Fibroblast of villous mesenchyme (primary cell): ENCODE measurements at regions not wholly inside any gene's neighbourhood (a gene's known extent, or its start where the extent isn't known, plus 50 kb on each side); places are given as distances from the start of the nearest gene placed in this dataset.

Experiments used
- DNase-seq: peaks from one replicate; pipeline ENCODE4 v3.0.0-alpha.2; 2010; ENCODE audit warnings: low read depth
- H3K4me3 ChIP-seq: 2 replicates; pipeline ENCODE4 v1.5.1; 2011; ENCODE audit warnings: low read depth, mild to moderate bottlenecking, low read length
- CTCF ChIP-seq: IDR thresholded peaks from 2 replicates; pipeline ENCODE4 v1.5.1; 2012; ENCODE audit warnings: low read depth, mild to moderate bottlenecking, low read length; ENCODE audit not compliant: insufficient read depth

- H3K4me3 ChIP-seq = no peak overlapping the region
- DNase-seq = peak; percentile 91
- no peak for TF ChIP-seq CTCF
Measured at GRCh38 chr3:55162031-55162795, 234.4 kb upstream of the LRTM1 start.

DNA sequence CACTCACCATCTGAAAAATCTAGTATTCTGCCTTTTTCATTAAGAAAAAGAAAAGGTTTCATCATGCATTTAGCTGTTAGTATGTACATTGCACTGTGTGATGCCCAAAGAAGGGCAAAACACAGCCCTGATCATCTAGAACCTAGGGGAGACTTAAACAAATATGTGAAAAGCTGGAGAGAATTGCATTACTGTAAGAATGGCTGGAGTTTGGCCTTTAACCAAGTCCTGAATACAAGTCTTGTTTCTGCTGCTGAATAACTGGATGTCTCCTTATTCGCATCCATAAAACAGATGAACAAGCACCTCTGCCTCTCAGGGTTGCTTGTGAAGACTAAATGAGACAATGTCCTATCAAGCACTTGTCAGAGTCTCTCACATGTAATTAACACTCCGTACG lies 233.4 kb upstream of the LRTM1 start:
- H3K4me3 ChIP-seq = no peak overlapping the region
- DNase-seq = peak; percentile 43
- TF ChIP-seq CTCF = no peak

GRCh38 chr3:55160241-55160983 lies 232.6 kb upstream of the LRTM1 start:
- TF ChIP-seq CTCF = no peak
- DNase-seq = peak; percentile 99
- no peak overlapping the region for H3K4me3 ChIP-seq

- DNase-seq = no peak
- no peak for TF ChIP-seq CTCF
Measured at GRCh38 chr3:55159711-55160110, 231.9 kb upstream of the LRTM1 start.

DNA sequence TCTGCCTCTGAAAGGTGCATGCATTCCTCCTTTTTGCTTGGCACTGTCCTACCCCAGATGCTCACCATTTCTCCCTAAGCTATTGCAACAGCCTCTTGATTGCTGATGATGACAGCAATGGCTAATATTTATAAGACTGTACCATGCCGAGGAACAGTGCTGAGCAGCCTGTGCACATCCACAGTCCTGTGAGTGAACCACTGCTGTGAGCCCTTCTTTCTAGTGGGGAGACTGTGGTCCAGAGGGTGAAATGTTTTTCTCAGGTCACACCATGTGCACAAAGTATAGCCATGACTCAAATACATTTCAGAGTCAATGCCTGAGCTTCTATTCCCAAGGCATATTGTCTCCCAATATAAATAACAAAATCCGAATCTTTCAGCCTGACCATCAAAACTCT lies 231.2 kb upstream of the LRTM1 start:
- H3K4me3 ChIP-seq = no peak overlapping the region
- TF ChIP-seq CTCF = no peak
- DNase-seq = no peak

More at GRCh38 chr3:55159711-55160110, 231.9 kb upstream of the LRTM1 start:
- H3K4me3 ChIP-seq = no peak overlapping the region

- TF ChIP-seq CTCF = no peak
- no peak for DNase-seq
- H3K4me3 ChIP-seq = no peak overlapping the region
Measured at GRCh38 chr3:55158345-55158744, 230.5 kb upstream of the LRTM1 start.
